ENCODE measurements at regions not wholly inside any gene's neighbourhood (a gene's known extent, or its start where the extent isn't known, plus 50 kb on each side); places are given as distances from the start of the nearest gene placed in this dataset.

DNA sequence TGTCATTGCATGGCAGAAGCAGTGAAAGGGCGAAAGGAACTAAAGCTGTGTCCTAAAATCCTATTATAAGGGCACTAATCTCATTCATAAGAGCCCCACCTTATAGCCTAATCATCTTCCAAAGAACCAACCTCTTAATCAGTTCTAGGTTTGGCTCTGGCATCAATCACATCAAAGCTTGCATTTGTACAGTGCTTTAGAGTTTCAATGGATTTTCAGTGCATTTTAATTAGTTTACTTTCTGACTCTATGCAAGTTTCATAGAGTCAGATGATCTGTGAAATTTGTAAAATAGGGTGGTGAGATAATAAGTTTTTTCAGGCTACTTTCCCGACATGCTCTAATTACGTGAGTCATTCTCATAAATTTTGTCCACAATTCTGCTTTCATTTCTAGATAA, 341.1 kb downstream of the DIPK2A start:
- DNase-seq = no peak

DNA sequence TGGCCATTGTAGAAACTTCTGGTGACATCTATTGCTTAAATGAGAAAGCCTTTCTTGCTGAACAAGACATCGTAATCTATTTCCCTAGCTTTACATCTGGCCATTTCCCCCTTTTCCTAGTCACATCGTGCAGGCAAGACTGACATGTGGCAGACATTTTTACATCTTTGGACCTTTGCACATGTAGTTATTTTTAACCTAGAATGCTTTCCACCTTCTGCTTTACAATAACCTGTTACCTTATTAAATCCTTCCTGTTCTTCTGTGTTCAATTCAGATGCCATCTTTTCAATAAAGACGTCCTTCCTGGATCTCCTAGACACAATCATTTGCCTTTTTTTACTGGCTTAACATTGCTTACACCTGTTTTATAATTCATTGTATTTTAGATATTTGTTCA, 343.3 kb downstream of the DIPK2A start:
- DNase-seq = no peak

DNA sequence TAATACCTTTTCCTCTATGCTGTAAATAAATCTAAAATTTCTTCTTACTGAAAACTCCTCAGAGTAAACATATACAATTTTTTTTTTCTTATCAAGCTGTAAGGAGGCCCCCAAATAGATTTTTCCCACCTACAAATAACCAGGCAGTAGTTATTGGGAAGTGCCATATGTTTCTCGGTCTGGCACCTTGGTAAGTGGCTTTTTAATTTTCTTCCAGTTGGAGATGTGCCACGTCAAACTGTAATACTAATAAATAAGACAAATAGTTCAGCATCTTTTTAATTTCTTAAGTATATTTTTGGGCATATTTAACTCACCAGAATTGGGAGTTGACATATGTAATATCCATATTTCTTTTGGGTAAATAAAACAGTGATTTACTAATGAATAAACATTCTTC, 346.3 kb downstream of the DIPK2A start:
- DNase-seq = no peak

DNA sequence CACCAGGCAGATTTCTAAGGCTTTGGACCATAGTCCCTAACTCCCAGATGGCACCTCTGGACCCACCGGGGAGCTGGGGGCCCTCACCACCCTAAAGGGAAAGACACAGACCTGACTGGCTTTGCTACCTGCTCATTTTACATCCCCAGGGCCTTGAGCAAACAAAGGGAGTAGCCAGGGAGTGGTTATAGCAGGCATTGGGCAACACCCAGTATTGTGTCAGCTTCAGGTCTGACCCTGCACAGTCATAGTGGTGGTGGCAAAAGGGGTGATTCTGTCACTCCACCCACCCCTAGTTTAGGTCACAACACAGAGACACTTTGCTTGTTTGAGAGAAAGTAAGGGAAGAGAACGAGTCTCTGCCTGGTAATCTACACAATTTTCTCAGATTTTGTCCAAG, 352.5 kb downstream of the DIPK2A start:
- DNase-seq = no peak

DNA sequence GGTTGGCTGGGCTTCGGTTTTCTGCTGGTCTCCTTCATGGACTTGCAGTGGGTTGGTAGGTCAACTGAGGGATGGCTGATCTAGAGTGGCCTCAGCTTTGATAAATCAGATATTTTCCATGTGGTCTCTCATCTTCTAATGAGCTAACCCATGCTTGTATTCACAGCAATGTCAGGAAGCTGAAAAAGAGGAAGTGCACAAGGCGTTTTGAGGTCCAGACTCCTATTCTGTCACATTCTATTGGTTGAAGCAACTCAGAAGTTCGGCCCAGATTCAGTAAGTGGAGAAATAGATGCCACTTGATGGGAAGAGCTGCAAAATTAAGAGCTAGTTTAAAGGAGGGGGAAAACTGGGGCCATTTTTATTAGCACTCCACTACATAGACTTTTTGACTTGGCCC, 361.2 kb downstream of the DIPK2A start:
- DNase-seq = no peak

DNA sequence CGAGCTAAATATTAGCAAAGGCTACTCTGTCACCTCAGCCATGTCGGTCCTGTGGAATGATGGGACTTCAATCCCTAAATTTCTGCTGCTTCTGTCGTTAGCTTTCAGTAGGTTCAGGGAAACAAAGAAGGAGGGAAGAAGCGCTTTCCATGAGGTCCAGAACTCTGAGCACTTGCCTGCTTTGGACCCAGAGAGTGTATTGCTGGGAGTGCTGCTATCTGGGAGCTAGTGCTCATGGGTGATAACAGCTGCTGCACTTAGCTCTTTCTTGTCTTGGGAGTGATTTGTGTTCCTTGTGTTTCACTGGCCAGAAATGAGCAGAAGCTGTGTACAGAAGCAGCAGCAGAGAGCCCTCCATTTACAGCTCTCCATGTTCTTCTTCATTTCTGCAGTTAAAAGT, 369.8 kb downstream of the DIPK2A start:
- DNase-seq = no peak

DNA sequence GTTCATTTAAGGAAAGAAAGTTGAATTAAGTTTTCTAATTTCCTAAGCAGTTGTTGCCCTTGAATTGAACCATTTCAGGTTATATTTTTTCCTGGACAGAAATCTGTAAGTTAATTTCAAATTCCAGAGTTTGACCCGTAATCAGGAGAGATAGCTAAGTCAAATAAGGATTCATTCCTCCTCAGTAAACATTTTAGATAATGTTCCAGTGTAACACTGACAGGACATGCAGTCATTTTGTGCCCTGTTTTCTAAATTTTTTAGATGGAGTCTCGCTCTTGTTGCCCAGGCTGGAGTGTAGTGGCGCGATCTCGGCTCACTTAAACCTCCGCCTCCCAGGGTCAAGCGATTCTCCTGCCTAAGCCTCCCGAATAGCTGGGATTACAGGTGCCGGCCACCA, 371.7 kb downstream of the DIPK2A start:
- DNase-seq = no peak

DNA sequence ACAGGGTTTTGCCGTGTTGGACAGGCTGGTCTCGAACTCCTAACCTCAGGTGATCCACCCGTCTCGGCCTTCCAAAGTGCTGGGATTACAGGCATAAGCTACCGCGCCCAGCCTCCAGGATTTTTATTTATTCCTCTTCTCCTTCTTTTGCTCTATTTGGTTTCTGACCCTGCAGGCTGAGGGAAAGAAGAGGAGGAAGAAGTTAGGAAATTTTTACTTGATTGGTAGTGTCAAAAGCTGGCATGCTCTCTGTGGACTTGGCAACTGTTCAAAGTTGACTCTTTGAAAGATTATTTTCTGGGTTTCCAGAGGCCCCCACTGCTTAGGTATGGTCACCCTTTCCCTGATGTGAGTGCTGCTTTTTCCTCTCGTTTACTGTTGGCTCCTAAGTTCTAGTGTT, 372.2 kb downstream of the DIPK2A start:
- DNase-seq = no peak

DNA sequence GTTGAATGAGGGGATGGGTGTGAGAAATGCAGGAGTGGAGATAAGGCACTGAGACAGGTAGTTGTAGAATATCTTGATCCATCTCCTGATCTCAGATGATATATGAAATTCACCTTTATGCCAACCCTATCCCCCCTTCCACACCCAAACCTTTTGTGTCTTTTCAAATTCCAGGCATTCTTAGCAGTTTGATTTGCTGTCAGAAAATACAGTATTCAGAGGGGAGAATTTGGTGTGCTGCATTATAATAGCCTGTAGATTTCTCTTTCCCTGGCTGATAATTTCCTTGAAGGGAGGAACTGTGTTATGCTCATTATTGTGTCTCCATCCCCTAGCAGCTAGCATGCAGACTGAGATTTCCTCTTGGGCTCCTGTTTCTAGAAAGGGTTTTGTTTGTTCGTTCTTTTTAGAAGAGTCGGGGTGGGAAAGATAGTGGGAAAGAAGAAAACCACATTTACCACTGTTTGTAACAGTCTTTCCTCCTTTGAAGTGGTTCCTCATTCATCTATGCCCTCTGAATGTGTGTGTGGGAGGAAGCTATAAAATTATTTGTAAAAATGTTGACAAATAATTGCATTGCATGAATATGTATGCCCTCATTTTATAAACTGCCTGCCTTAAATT, 373.4 kb downstream of the DIPK2A start:
- no peak for DNase-seq

DNA sequence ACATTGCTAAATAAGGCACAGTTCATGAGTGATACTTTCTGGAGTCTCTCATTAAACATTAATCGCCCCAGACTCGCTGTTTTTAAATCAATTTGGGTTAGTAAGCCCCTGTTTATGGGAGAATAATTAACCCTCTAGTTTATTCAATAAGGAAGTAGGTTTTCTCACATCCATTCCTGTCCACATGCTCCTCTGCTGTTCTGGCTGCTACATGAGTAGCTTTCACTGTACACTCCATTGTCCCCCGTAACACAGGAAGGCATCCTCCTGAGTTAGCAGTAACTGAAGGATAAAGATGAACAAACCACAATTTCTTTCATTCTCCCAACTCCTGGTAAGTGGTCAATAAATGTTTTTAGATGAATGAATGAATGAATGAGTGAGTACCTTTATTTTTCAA, 378.5 kb downstream of the DIPK2A start:
- DNase-seq = no peak

DNA sequence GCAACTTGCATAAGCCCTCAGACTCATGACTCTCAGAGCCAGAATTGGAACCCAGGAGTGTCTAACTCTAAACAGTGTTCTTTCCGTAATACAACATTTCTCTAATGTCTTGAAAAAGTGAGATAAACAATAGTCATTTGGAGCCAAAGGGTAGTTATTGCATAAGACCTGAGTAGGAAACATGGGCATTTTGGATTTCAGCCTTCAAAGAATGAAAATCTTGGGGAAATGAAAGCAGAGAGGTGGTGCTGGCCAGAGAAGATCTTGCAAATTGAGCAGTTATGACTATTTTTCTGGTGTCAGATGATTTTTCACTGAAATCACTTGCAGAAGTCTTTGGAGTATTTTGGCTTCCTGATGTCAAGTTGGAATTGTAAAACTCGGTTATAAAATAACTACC, 379.4 kb downstream of the DIPK2A start:
- no peak for DNase-seq

DNA sequence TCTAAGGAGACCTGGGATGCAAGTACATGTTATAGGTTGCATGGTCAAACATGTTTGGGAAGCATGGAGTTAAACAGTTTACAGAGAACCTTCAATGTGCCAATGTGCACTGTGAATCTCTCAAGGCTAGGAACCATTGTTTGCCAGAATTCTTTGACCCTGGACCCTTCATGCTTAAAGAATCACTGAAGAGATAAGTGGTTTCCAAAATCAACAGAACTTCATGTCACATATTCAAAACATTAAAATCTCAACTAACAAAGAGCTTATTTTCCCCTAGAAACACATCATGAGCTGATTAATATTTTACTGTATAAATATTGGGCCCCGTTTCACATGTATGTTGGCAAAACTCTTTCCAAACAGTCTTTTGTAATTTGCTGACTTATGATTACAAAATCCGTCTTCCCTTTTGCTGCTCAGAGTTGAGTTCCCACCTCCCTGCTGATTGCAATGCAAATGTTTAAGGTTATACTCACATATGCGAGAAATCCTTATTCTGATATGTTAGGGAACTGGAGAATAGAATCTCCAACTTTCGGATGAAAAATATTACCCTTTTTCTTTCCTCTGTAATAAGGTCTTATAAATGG, 380.2 kb downstream of the DIPK2A start:
- DNase-seq = no peak

DNA sequence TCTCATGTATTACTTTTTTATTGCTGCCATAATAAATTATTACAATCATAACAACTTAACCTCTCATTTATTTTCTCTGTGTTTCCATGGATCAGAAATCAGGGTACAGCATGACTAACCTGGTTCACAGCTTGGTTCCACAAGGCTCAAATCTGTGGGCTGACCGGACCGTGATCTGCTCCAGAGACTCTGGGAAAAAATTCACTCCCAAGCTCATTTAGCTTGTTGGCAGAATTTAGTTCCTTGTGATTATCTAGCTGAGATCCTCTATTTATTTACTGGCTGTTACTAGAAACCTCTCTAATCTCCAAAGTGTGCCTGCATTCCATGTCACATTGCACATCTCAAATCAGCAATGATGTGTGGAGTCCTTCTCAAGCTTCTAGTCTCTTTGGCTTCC, 386.6 kb downstream of the DIPK2A start:
- DNase-seq = no peak

DNA sequence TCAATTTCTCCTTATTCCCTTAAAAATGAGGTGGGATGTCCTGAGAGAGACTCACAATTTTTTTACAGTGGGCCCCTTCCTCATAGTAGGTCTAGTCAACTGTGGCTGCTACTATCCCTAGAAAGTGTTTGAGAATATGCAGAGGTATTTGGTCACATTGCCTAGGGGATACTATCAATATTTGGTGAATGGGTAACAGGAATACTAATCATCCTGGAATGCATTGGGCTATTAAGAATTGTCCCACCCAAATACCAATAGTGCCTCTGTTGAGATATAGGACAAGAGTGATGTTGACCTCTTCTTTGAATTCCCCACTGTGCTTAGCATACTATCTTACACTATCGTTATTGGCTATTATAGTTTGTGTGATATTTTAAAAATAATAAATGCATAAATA, 389.4 kb downstream of the DIPK2A start:
- DNase-seq = no peak

DNA sequence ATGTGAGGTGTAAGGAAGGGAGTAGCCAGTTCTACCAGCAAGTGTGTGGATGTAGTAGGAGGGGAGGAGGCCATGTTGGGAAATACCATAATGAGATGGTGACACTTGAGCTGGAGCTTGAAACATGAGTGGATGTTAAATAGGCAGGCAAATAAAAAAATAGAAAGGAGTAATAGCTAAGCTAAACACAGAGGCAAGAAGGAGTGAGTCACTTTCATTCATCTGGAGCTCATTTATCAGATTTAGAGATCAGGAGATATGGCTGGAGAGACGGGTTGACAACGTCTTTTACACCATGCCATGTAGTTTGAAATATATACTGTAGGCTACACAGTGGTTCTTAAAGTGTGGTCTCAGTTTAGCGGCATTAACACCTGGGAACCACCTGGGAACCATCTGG, 390.5 kb downstream of the DIPK2A start:
- no peak for DNase-seq

DNA sequence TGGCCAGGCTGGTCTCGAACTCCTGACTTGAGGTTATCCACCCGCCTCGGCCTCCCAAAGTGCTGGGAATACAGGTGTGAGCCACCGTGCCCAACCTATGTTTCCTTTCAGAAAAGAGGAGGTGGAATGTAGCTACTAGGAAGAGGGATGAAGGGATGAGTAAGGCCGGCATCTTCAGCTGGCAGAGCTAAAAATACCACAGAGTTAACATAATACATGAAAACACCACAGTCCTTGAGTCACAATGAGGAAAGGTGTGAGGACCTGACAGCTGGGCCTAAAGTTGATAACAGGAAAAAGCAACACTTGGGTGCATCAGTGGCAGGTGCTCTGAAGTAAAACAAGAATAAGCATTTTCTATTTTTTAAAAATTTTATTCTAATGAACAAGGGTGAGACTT, 392.2 kb downstream of the DIPK2A start:
- DNase-seq = no peak

DNA sequence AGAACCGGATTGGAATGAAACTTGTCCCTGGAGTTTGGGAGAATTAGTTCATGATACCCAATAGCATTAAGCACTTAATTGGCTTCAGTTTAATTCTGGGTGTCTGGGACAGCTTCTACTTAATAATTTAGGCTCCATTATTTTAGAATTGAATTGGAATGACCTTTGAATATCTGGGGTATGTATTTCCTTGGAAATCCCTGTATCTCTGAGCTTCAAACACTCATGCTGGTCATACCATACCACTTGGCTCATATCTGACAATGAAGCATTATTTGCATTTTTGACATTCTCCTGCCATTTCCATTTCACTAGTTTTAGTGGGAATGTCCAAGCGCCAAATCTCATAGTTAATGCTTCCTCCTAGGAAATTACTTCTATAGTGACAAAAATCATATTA, 393.1 kb downstream of the DIPK2A start:
- no peak for DNase-seq

DNA sequence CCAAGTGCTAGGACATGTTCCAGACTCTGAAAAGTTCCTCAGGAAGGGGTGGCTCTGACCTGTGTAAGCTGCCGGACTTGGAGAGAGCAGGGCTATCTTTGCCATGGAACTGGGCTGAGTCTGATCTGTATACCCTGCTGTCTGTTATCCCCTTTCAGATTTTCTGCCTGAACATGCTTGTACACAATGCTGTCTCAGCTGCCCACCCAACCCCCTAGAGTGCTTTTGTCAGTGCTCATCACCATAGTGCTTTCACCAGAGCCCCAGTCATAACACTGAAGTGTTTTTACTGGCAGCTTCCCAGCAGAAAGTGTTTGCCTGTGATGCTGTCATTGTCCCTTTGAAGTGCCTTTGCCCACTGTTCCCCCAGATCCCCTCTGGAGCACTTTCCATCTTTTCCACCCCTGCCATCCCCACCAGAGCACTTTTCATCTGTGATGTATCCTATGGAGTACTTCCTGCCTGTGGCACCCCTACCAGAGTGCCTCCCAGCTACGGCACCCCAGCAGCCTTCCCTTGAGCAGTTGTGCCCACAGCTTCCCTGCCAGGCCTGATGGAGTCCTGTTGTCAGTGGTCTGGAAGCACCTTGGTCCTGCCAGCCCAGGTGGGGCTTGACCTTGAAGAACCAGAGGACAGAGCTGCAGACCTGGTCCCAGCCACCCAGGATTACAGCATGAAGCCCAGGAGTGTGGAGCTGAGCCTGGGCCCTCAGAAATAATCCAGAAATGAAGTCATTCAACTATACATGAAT, 397.7 kb downstream of the DIPK2A start:
- no peak for DNase-seq

DNA sequence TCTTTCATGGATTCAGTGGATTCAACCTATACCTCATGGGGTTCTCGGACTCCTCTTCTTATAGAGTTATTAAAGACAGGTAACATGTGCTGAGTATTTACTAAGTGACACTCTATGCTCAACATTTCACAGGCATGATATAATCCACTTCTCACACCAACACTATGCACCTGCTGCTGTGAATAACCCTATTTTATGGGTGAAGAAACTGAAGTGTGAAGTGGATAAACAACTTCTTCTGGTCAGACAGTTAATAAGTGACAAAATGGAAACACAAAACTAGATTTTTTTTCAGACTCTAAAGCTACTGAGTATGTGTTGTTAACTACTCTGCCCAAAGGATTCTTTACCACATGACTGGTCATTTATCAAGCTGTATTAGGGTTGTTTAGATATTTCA, 403.5 kb downstream of the DIPK2A start:
- no peak for DNase-seq

DNA sequence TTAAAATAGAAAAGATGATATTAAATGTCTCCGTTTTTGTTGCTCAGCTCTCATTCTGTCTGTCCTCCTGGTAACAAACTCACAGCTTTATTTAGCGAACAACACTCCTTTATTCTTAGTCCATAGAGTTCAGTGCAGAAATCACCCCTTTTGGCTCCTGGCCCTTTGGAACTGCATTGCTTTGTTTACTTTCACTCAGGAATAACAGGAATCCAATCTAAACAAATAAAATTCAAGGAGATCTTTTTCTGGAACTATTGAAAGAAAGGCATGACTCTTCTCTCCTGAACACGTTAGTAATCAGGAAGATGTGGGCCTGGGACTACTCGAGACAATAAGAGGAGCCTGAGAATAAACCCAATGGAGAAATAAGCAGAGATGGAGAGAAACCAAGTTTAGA, 409.2 kb downstream of the DIPK2A start:
- no peak for DNase-seq

DNA sequence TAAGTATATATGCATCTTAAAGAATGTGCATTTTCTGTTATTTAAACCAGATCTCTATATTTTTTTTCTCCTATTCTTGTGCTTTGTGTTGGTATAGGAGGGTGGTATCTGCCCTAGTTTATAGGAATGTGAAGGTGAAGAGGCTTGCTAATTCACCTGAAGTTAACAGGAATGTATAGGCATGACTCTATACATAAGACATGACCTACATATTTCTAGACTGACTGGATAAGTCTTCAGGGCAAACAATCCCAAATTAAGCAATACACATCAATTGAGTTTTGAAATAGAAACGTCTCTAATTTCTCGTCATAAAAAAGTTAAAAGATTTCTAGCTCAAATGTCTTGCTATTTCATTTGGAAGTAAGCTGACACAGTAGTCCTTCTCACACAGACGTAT, 410.0 kb downstream of the DIPK2A start:
- no peak for DNase-seq

DNA sequence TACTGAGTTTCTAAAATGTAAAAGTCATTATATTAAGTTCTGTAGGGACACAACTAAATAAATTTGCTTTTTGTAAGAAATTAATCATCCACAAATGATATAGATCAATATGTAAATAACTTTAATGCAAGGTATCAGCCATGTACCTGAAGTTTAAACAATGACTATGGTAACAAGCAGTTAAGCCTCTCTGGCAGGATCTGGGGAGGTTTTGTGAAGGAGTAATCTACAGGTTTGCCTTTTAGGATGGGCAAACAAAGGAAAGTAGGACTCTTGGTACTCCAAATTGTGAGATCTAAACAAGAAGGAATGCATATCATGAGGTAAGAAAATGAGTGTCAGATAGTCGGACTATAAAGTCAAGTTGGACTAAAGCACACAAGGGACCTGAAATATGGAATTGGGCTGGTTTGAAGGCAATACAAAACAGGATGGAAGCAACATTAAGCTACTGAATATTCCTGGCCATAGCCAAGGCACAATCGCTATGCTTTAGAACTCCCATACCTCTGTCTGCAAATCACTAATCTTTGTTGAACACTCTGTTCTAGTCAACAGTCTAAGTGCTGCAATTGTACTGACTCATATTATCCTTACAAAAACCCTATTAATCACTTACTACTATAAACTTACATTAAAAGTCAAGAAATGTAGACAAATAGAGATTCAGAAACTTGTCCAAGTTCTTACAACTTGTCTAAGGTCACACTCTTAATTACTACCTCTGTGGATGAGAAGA, 412.8 kb downstream of the DIPK2A start:
- no peak for DNase-seq

DNA sequence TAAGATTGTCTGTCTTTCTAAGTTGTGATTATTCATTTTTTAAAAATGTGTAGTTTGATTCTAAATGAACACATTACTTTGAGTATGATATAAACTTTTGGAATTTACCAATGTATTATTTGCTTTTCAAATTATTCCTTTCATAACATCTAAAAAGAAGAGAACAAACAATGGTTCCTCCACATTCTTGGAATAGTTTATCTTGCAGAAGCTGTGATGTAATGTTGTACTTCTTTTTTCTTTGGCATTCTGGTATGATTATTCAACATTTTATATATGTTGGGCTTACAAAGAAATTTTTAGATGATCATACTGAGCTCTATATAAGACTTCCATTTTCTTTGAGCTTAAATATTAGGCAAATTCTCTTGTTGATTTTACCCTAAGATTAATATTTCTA, 419.2 kb downstream of the DIPK2A start:
- DNase-seq = no peak

DNA sequence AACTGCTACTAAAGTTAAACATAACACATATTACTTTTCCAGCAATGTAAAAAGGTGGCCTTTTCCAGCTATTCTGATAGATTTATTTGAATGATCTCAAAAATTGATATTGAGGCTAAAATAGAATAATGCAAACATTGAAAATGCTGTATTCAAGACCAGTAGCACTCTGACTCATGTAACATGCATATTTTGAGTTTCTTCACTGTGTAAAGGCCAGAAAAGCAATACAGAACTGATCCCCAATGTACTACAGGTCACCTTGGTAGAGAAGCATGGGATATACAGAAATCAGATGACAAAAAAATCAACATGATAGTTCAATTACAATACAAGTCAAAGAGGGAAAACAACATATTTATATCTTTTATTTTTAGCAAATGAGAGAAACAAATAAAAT, 419.6 kb downstream of the DIPK2A start:
- no peak for DNase-seq
